ENCODE measurements at regions not wholly inside any gene's neighbourhood (a gene's known extent, or its start where the extent isn't known, plus 50 kb on each side); places are given as distances from the start of the nearest gene placed in this dataset.

DNA sequence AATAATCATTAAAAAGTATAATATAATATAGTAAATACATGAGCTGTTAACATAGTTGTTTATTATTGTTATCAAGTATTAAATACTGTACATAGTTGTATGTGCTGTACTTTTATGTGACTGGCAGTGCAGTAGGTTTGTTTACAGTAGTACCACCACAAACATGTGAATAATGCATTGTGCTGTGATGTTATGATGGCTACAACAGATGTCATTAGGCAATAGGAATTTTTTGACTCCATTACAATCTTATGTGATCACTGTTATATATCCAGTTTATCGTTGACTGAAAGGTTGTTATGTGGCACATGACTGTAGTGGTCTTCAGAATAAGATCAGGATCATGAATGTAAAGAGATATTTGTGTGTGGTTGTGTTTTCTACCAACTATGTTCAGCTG lies 577.8 kb downstream of the JRKL start (continued):
- no peak for TF ChIP-seq PYGO2 (tag; IDR thresholded peaks at IDR 0.05)
- TF ChIP-seq, protein P1, sequence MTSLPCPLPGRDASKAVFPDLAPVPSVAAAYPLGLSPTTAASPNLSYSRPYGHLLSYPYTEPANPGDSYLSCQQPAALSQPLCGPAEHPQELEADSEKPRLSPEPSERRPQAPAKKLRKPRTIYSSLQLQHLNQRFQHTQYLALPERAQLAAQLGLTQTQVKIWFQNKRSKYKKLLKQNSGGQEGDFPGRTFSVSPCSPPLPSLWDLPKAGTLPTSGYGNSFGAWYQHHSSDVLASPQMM (CRISPR knock-in tag; IDR thresholded peaks at IDR 0.05): no peak
- TF ChIP-seq SMARCC2 (IDR thresholded peaks at IDR 0.05; ENCODE audit: low read depth): no peak
- TF ChIP-seq SMC3 (conservative IDR thresholded peaks at IDR 0.05; ENCODE audit: insufficient read depth, low read depth, low read length): no peak
- TF ChIP-seq, protein P2, sequence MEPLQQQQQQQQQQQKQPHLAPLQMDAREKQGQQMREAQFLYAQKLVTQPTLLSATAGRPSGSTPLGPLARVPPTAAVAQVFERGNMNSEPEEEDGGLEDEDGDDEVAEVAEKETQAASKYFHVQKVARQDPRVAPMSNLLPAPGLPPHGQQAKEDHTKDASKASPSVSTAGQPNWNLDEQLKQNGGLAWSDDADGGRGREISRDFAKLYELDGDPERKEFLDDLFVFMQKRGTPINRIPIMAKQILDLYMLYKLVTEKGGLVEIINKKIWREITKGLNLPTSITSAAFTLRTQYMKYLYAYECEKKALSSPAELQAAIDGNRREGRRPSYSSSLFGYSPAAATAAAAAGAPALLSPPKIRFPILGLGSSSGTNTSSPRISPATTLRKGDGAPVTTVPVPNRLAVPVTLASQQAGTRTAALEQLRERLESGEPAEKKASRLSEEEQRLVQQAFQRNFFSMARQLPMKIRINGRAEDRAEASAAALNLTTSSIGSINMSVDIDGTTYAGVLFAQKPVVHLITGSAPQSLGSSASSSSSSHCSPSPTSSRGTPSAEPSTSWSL (CRISPR knock-in tag; IDR thresholded peaks at IDR 0.05; ENCODE audit: borderline replicate concordance): no peak
- no peak for TF ChIP-seq HIVEP1 (CRISPR knock-in tag; IDR thresholded peaks at IDR 0.05)
- no peak for TF ChIP-seq JUND (IDR thresholded peaks at IDR 0.05; ENCODE audit: borderline replicate concordance, low read depth, low read length)
- TF ChIP-seq JUND (tag; IDR thresholded peaks at IDR 0.05; ENCODE audit: borderline replicate concordance, low read depth, low read length): no peak
- no peak for TF ChIP-seq ZBED1 (IDR thresholded peaks at IDR 0.05)
- no peak for TF ChIP-seq XRCC4 (IDR thresholded peaks at IDR 0.05; ENCODE audit: extremely low read depth, insufficient read depth, insufficient read length)

DNA sequence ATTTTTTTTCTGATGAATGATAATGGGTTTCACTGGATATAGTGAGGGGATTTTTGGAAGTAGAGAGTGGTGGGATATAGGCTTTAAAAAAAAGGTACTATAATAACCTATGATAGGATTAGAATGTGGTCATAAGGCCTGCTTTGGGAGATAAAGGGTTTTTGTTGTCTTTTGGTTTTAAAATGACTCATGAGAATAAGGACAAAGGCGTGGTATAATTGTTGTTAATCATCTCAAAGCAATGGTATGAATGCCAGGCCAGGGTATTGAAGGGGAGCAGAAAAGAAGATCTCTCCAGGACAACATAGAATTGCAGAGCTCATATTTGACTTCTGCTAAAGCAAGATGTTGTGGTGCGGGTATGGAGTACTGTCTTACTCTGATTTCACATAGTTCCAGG lies 579.4 kb downstream of the JRKL start:
- FAIRE-seq (no peak), DNase-seq (ENCODE audit: extremely low read depth in 1 of 4, low spot score in 3 of 4) (peak in 1 of 4 experiments; percentile 9), ATAC-seq (no peak)
- Histone ChIP-seq H3K27ac (ENCODE audit: extremely low read depth, low read depth, low read length) (no peak overlapping the region), H3K36me3 (ENCODE audit: control insufficient read depth, insufficient read depth, low read length) (no peaks in the 10 kb centered on the region), H3K4me3 (no peak overlapping the region), H3K9me3 (replicated peaks; ENCODE audit: control insufficient read depth, insufficient read depth, low read depth, low read length) (peaks cover 3% of the 10 kb centered on the region; the same call in 1 of the 2 replicates), H3K9ac (ENCODE audit: insufficient read depth in 1 of 2, low read depth in 2 of 2, low read length in 2 of 2) (no peak overlapping the region), H3K79me2 (ENCODE audit: control insufficient read depth, insufficient read depth, low read length) (no peaks in the 10 kb centered on the region), H3K27me3 (ENCODE audit: control insufficient read depth in 2 of 2, insufficient read depth in 2 of 2, low read length in 2 of 2) (no peaks in the 10 kb centered on the region), H2AFZ (ENCODE audit: low read depth, low read length) (no peak overlapping the region), H3K4me2 (ENCODE audit: insufficient read depth, low read length) (no peak overlapping the region), H3K9me1 (ENCODE audit: control insufficient read depth, insufficient read depth, low read length) (no peaks in the 10 kb centered on the region), H3K4me1 (replicated peaks in 1 of 2; ENCODE audit: control insufficient read depth in 2 of 2, insufficient read depth in 2 of 2, low read length in 2 of 2) (no peaks in the 10 kb centered on the region), H4K20me1 (replicated peaks; ENCODE audit: control insufficient read depth, insufficient read depth, low read length) (no peaks in the 10 kb centered on the region)
- ChIA-PET CTCF (ENCODE audit: low intra/inter-chr PET ratio) (no interaction called here), POLR2A (no interaction called here)
- in situ Hi-C loops (cut with MboI): no loop called here
- BruUV-seq (replicated peaks): no TSS peak
- intact Hi-C loops (cut with micrococcal nuclease): no loop called here
- WGBS (ENCODE audit: insufficient coverage, low coverage, missing lambda C conversion rate): 8% methylated on average over 2 of the region's 2 CpGs
- TF ChIP-seq YY1 (IDR thresholded peaks at IDR 0.05; ENCODE audit: borderline replicate concordance in 1 of 3, control insufficient read depth in 1 of 3, extremely low read depth in 1 of 3, insufficient read depth in 3 of 3, insufficient read length in 1 of 3, insufficient replicate concordance in 2 of 3, low read depth in 1 of 3, low read length in 2 of 3) (no peak), SLC30A9 (CRISPR knock-in tag; IDR thresholded peaks at IDR 0.05) (no peak), SOX6 (IDR thresholded peaks at IDR 0.05) (0 out of 2 replicates have a peak, but pooled peaks have one; percentile 11), ARID1B (IDR thresholded peaks at IDR 0.05) (peak; percentile 43; the same call in 1 of the 2 replicates), FOSL1 (tag; conservative IDR thresholded peaks at IDR 0.05) (peak; percentile 68), MAFG (tag; conservative IDR thresholded peaks at IDR 0.05) (peak; percentile 45; the same call in 1 of the 2 replicates), ZNF23 (CRISPR knock-in tag; IDR thresholded peaks at IDR 0.05) (no peak), ZNF696 (CRISPR knock-in tag; conservative IDR thresholded peaks at IDR 0.05) (no peak), DMBX1 (CRISPR knock-in tag; IDR thresholded peaks at IDR 0.05; ENCODE audit: borderline replicate concordance) (no peak), TAL1 (IDR thresholded peaks at IDR 0.05) (peak; percentile 28; the same call in 1 of the 2 replicates), POLR2AphosphoS2 (IDR thresholded peaks at IDR 0.05; ENCODE audit: low read length) (no peak)
- TF ChIP-seq, protein P3, sequence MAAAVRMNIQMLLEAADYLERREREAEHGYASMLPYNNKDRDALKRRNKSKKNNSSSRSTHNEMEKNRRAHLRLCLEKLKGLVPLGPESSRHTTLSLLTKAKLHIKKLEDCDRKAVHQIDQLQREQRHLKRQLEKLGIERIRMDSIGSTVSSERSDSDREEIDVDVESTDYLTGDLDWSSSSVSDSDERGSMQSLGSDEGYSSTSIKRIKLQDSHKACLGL (CRISPR knock-in tag; IDR thresholded peaks at IDR 0.05; ENCODE audit: borderline replicate concordance, poor library complexity, severe bottlenecking): no peak

All from K562 (cell line).